Retinal pigment epithelial cell (primary cell): ENCODE measurements at regions not wholly inside any gene's neighbourhood (a gene's known extent, or its start where the extent isn't known, plus 50 kb on each side); places are given as distances from the start of the nearest gene placed in this dataset.
"Not testable (repeated sequence)": the region's sequence is repeated elsewhere in the genome, so short reads cannot be mapped to it uniquely, and the experiment has no call there.

Experiments used
- DNase-seq: peaks from one replicate; pipeline ENCODE4 v3.0.0-alpha.2; 2010; ENCODE audit warnings: low read depth
- H3K4me3 ChIP-seq: 2 replicates; pipeline ENCODE4 v1.5.1; 2011; ENCODE audit warnings: mild to moderate bottlenecking, low read length, control low read depth, moderate library complexity
- CTCF ChIP-seq: conservative IDR thresholded peaks from 2 replicates; pipeline ENCODE4 v1.5.1; 2011; ENCODE audit warnings: low read depth, low read length, control low read depth, inconsistent platforms

GRCh38 chr7:98735801-98736200, 118.7 kb downstream of the NPTX2 start:
- TF ChIP-seq CTCF, result no peak
- no peak for DNase-seq
- no peak overlapping the region for H3K4me3 ChIP-seq

- H3K4me3 ChIP-seq, DNase-seq: not testable (repeated sequence)
These were observed 119.4 kb downstream of the NPTX2 start for GRCh38 chr7:98736461-98736860.

DNA sequence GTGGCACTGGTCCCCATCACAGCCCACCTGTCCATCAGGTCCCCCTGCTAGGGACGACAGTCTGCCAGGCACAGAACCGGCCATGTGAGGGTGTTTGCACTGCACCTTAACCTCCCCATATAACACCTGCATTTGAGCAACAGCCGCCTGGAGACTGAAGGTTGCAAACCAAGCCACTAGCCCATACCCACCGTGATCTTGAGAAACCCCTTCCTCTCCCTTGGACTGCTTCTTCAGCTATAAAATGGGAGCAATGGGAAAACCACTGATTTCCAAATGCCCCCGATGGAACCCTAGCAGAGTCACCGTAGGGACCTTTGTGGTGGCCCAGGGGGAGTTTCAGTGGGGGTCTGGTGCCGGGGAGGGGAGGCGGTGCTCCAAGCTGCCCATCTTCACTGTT, 120.1 kb downstream of the NPTX2 start:
- H3K4me3 ChIP-seq, result no peak overlapping the region
- no peak for DNase-seq
- TF ChIP-seq CTCF, result no peak

DNA sequence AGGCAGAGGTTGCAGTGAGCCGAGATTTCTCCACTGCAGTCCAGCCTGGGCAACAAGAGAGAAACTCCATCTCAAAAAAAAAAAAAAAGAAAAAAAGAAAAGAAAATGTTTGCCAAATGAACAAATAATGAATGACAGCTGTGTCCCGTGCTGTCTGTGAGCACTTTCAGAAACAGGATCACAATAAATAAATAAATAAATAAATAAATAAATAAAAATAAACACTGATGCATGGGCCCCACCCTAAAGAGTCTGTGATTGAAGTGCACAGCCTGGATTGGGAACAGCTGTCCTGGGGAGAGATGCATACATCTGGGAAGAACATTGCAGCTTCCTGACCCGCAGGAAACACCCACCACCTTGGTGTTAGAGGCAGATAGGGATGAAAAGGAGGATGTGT, 123.6 kb downstream of the NPTX2 start:
- no peak for DNase-seq
- no peak overlapping the region for H3K4me3 ChIP-seq
- no peak for TF ChIP-seq CTCF

DNA sequence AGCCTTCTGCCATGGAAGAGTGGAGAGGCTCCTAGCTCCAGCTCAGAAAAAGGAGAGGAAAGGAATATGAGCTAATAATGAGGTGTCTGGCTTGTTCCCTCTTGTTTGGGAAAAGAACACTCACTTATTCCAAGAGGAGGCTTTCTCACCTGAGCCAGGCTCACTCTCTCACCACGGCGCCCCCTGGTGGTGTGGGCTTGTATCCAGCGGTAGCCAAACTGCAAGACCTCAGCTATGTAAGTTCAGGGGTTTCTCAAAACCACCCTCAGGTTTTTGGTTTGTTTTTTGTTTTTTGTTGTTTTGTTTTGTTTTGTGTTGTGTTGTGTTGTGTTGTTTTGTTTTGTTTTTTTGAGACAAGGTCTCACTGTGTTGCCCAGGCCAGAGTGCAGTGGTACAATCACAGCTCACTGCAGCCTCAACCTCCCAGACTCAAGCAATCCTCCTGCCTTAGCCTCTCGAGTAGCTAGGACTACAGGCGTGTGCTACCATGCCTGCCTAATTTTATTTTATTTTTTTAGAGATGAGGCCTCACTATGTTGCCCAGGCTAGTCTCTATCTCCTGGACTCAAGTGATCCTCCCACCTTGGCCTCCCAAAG, 124.0 kb downstream of the TMEM130 start:
- H3K4me3 ChIP-seq, result no peak overlapping the region
- TF ChIP-seq CTCF, result peak; percentile 95
- DNase-seq, result peak; percentile 8

DNA sequence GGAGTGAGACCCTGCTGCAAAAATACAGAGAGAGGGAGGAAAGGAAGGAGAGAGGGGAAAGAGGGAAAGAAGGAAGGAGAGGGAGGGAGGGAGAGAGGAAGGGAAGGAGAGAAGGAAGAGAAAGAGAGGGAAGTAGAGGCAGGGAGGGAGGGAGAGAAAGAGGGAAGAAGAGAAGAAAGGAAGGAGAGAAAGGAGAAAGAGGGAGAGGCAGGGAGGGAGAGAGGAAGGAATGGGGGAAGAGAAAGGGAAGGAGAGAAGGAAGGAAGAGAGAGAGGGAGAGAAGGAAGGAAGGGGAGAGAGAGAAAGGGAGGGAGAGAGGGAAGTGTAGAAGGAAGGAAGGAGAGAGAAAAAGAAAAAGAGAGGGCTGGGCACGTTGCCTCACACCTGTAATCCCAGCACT, 121.7 kb downstream of the TMEM130 start:
- no peak overlapping the region for H3K4me3 ChIP-seq
- no peak for TF ChIP-seq CTCF
- no peak for DNase-seq

GRCh38 chr7:98753176-98753575, 116.6 kb downstream of the TMEM130 start:
- no peak for DNase-seq
- no peak for TF ChIP-seq CTCF
- no peak overlapping the region for H3K4me3 ChIP-seq
